Endothelial cell of umbilical vein (primary cell): ENCODE measurements at regions not wholly inside any gene's neighbourhood (a gene's known extent, or its start where the extent isn't known, plus 50 kb on each side); places are given as distances from the start of the nearest gene placed in this dataset.

Experiments
- BruUV-seq: library from RNA; stranded (reverse); fragments of 400-500 nt; replicated peaks from 2 replicates; lab custom pipeline; 2021; lab: Mats Ljungman, UMichigan
- CTCF ChIA-PET: fragments of 300-600, 350-600 bp; sonication (Branson Sonifier 250); formaldehyde crosslinking; loops from one replicate; lab custom pipeline; 2021; ENCODE audit warnings: antibody characterized with exemption, inconsistent platforms; lab: Charles Lee
- POLR2A ChIA-PET: fragments of 300-600, 350-600 bp; sonication (Branson Sonifier 250); formaldehyde crosslinking; loops from one replicate; lab custom pipeline; 2021; ENCODE audit warnings: antibody characterized with exemption, inconsistent platforms; lab: Charles Lee
- DNase-seq: peaks from one replicate; pipeline ENCODE4 v3.0.0-alpha.2; 2011; ENCODE audit warnings: low read depth, low spot score
- FAIRE-seq: peaks from 2 replicates; lab custom pipeline; 2011; peaks lifted over from hg19 to GRCh38; lab: Jason Lieb, UNC
- H2AFZ ChIP-seq: 2 replicates; pipeline ENCODE4 v1.6.0; 2012; ENCODE audit warnings: low read depth, low read length, control low read depth, inconsistent platforms
- H3K27ac ChIP-seq: 2 replicates; pipeline ENCODE4 v1.5.1; 2011; ENCODE audit warnings: low read depth, mild to moderate bottlenecking, control low read depth, low read length, moderate library complexity; ENCODE audit not compliant: insufficient read depth
- H3K27me3 ChIP-seq, 2 experiments: 2 replicates each; pipeline versions ENCODE4 v1.6.0 to v1.6.1; 2011; ENCODE audit warnings: low read length in 2 of 2, mixed read lengths in 1 of 2; ENCODE audit not compliant: control insufficient read depth in 2 of 2, insufficient read depth in 2 of 2
- H3K36me3 ChIP-seq, 2 experiments: 2 replicates in 1 of 2; 3 replicates in 1 of 2; pipeline ENCODE4 v1.5.1; 2011; ENCODE audit warnings: low read length in 2 of 2, mild to moderate bottlenecking in 1 of 2, moderate library complexity in 1 of 2; ENCODE audit not compliant: control insufficient read depth in 2 of 2, insufficient read depth in 2 of 2; ENCODE audit errors: extremely low read depth in 1 of 2
- H3K4me1 ChIP-seq: 3 replicates; pipeline ENCODE4 v1.5.1; 2011; ENCODE audit warnings: mild to moderate bottlenecking, low read length; ENCODE audit not compliant: control insufficient read depth, insufficient read depth; ENCODE audit errors: extremely low read depth
- H3K4me2 ChIP-seq: 2 replicates; pipeline ENCODE4 v1.6.1; 2011; ENCODE audit warnings: low read length, control low read depth, mixed read lengths; ENCODE audit not compliant: insufficient read depth
- H3K4me3 ChIP-seq, 3 experiments: fragments of 200-600 bp in 1 of 3; sonication (generic), shearing (Covaris generic) in 1 of 3; replicated peaks in 1 of 3; 2 replicates each; pipeline ENCODE4 v1.5.1; 2011 to 2016; ENCODE audit warnings: control low read depth in 3 of 3, low read length in 3 of 3, mild to moderate bottlenecking in 2 of 3, inconsistent platforms in 1 of 3, low read depth in 1 of 3, moderate library complexity in 1 of 3; ENCODE audit not compliant: insufficient read depth in 1 of 3
- H3K79me2 ChIP-seq: 2 replicates; pipeline ENCODE4 v1.6.0; 2012; ENCODE audit warnings: low read length, inconsistent platforms; ENCODE audit not compliant: control insufficient read depth, insufficient read depth
- H3K9ac ChIP-seq: replicated peaks from 2 replicates; pipeline ENCODE3; 2011; ENCODE audit warnings: low read length, control low read depth; ENCODE audit not compliant: insufficient read depth; ENCODE audit errors: extremely low read depth
- H3K9me1 ChIP-seq: replicated peaks from 3 replicates; pipeline ENCODE4 v1.6.0; 2011; ENCODE audit warnings: mild to moderate bottlenecking, low read length; ENCODE audit not compliant: control insufficient read depth, insufficient read depth; ENCODE audit errors: extremely low read depth
- H3K9me3 ChIP-seq: replicated peaks from 2 replicates; pipeline ENCODE4 v1.5.1; 2012; ENCODE audit warnings: low read length, inconsistent platforms; ENCODE audit not compliant: control insufficient read depth, insufficient read depth
- H4K20me1 ChIP-seq: replicated peaks from 2 replicates; pipeline ENCODE3; 2011; ENCODE audit warnings: mild to moderate bottlenecking, low read length; ENCODE audit not compliant: control insufficient read depth, insufficient read depth; ENCODE audit errors: extremely low read depth
- CTCF ChIP-seq, 2 donors: IDR thresholded peaks; 1 replicate in 1 of 2; 2 replicates in 1 of 2; pipeline ENCODE4 v1.5.1; 2011; ENCODE audit warnings: low read length in 2 of 2, mild to moderate bottlenecking in 2 of 2, moderate library complexity in 2 of 2, control low read depth in 1 of 2, inconsistent platforms in 1 of 2, low read depth in 1 of 2; ENCODE audit not compliant: insufficient read depth in 1 of 2; ENCODE audit errors: extremely low read depth in 1 of 2
- EZH2 ChIP-seq: IDR thresholded peaks from 2 replicates; pipeline ENCODE4 v1.6.1; 2012; ENCODE audit warnings: borderline replicate concordance, low read depth, mild to moderate bottlenecking, moderate library complexity, low read length, inconsistent platforms; ENCODE audit not compliant: severe bottlenecking
- FOS ChIP-seq: IDR thresholded peaks from 2 replicates; pipeline ENCODE4 v1.6.1; 2011; ENCODE audit warnings: mild to moderate bottlenecking, low read length, moderate library complexity, borderline replicate concordance; ENCODE audit not compliant: insufficient read depth
- GATA2 ChIP-seq: IDR thresholded peaks from 2 replicates; pipeline ENCODE4 v1.7.0; 2011; ENCODE audit warnings: low read depth, mild to moderate bottlenecking, moderate library complexity, mixed read lengths, low read length; ENCODE audit not compliant: insufficient read length, insufficient read depth
- JUN ChIP-seq: IDR thresholded peaks from 2 replicates; pipeline ENCODE4 v1.6.1; 2011; ENCODE audit warnings: borderline replicate concordance, low read depth; ENCODE audit not compliant: insufficient read length, insufficient read depth
- MAX ChIP-seq: IDR thresholded peaks from 2 replicates; pipeline ENCODE4 v1.6.1; 2011; ENCODE audit not compliant: insufficient read depth, insufficient read length
- MYC ChIP-seq: IDR thresholded peaks from one replicate; pipeline ENCODE4 v1.6.1; 2011; ENCODE audit warnings: mild to moderate bottlenecking, low read depth, low read length
- POLR2A ChIP-seq: IDR thresholded peaks from 2 replicates; pipeline ENCODE4 v1.6.1; 2012; ENCODE audit warnings: low read depth, mild to moderate bottlenecking, control low read depth, low read length
- POLR2AphosphoS5 ChIP-seq: IDR thresholded peaks from 2 replicates; pipeline ENCODE4 v1.6.1; 2012; ENCODE audit warnings: low read depth, mild to moderate bottlenecking, control low read depth, low read length, moderate library complexity; ENCODE audit not compliant: insufficient read depth
- dilution Hi-C: fragments of 300-500 bp; cut with MboI; formaldehyde crosslinking; loops from one replicate; pipeline ENCODE4 v1.15.0; 2019; ENCODE audit warnings: low sequenced_read_pairs; ENCODE audit not compliant: extremely low pct_ligation_motif_present
- intact Hi-C: fragments of 100-400 bp; cut with micrococcal nuclease; formaldehyde crosslinking; loops from one replicate; pipeline ENCODE4 v1.10.0; 2022

GRCh38 chr10:110408203-110408871 is 89.4 kb upstream of the DUSP5 start:
- Histone ChIP-seq H3K27me3 (no peaks in the 10 kb centered on the region), H3K27ac (peak overlapping the region; percentile 37), H3K79me2 (no peaks in the 10 kb centered on the region), H3K36me3 (no peaks in the 10 kb centered on the region), H4K20me1 (no peaks in the 10 kb centered on the region), H3K4me2 (no peak overlapping the region), H2AFZ (peak overlapping the region; percentile 10), H3K9me1 (no peaks in the 10 kb centered on the region), H3K9me3 (no peaks in the 10 kb centered on the region), H3K9ac (no peak overlapping the region), H3K4me3 (no peak overlapping the region), H3K4me1 (peaks cover 43% of the 10 kb centered on the region)
- TF ChIP-seq FOS: peak; percentile 65
- TF ChIP-seq POLR2AphosphoS5: peak; percentile 39
- TF ChIP-seq MYC: no peak
- BruUV-seq: no TSS peak
- ChIA-PET CTCF (interaction anchor here (1.3 to 5.0 kb wide), 7 partner anchors 9 to 138 kb away, joined by 3 to 49 read pairs (median 5); no protein-coding TSS in a partner anchor), POLR2A (interaction anchor here (0.5 to 2.1 kb wide), 2 partner anchors 9 to 53 kb away, joined by 5 to 8 read pairs; no protein-coding TSS in a partner anchor)
- peak; percentile 57 for DNase-seq
- dilution Hi-C loops: no loop called here
- intact Hi-C loops: no loop called here
- FAIRE-seq: peak; percentile 77

GRCh38 chr10:110408943-110409342 is 88.8 kb upstream of the DUSP5 start:
- ChIA-PET POLR2A (interaction anchor here (2.1 kb wide), 1 partner anchor 10 kb away, joined by 8 read pairs; no protein-coding TSS in a partner anchor), CTCF (interaction anchor here (1.3 to 5.0 kb wide), 6 partner anchors 10 to 138 kb away, joined by 3 to 49 read pairs (median 6); no protein-coding TSS in a partner anchor)
- peak overlapping the region; percentile 37 for H3K27ac ChIP-seq
- H3K9me3 ChIP-seq: no peaks in the 10 kb centered on the region
- no peak overlapping the region for H3K4me3 ChIP-seq
- peaks cover 44% of the 10 kb centered on the region for H3K4me1 ChIP-seq
- H2AFZ ChIP-seq: no peak overlapping the region
- H3K4me2 ChIP-seq: no peak overlapping the region
- H3K9ac ChIP-seq: no peak overlapping the region
- intact Hi-C loops (no loop called here), dilution Hi-C loops (no loop called here)
- H3K9me1 ChIP-seq: no peaks in the 10 kb centered on the region
- FAIRE-seq: no peak
- no peaks in the 10 kb centered on the region for H3K79me2 ChIP-seq
- DNase-seq: no peak
- no TSS peak for BruUV-seq
- H3K36me3 ChIP-seq: no peaks in the 10 kb centered on the region
- H3K27me3 ChIP-seq: no peaks in the 10 kb centered on the region
- H4K20me1 ChIP-seq: no peaks in the 10 kb centered on the region
- TF ChIP-seq CTCF (IDR thresholded peaks at IDR 0.05; ENCODE audit: extremely low read depth in 1 of 2, insufficient read depth in 1 of 2, low read depth in 1 of 2, low read length in 2 of 2): no peak
- no peak for TF ChIP-seq GATA2
- TF ChIP-seq POLR2A: no peak
- no peak for TF ChIP-seq POLR2AphosphoS5
- TF ChIP-seq EZH2: no peak
- TF ChIP-seq MYC: no peak
- no peak for TF ChIP-seq MAX
- no peak for TF ChIP-seq FOS
- no peak for TF ChIP-seq JUN
